Activated CD4-positive, alpha-beta T cell treated with anti-CD3 and anti-CD28 coated beads, Interleukin-2, amount 10 ng/mL, durations not matched to agents 7 days and 5 days (primary cell): ENCODE measurements at regions not wholly inside any gene's neighbourhood (a gene's known extent, or its start where the extent isn't known, plus 50 kb on each side); places are given as distances from the start of the nearest gene placed in this dataset.
"Not testable (repeated sequence)": the region's sequence is repeated elsewhere in the genome, so short reads cannot be mapped to it uniquely, and the experiment has no call there.

Source experiments
- CTCF ChIA-PET: fragments of 350-600 bp; sonication (Branson Sonifier 250); formaldehyde crosslinking; loops from one replicate; lab custom pipeline; 2021; ENCODE audit warnings: antibody characterized with exemption; lab: Charles Lee
- POLR2A ChIA-PET: fragments of 350-600 bp; sonication (Branson Sonifier 250); formaldehyde crosslinking; loops from one replicate; lab custom pipeline; 2021; ENCODE audit warnings: antibody characterized with exemption; lab: Charles Lee
- DNase-seq: peaks from one replicate; pipeline ENCODE4 v3.0.0-alpha.2; 2020
- H3K27ac Mint-ChIP-seq: one replicate; pipeline ENCODE4 v1.8.0; 2021; ENCODE audit warnings: mild to moderate bottlenecking, moderate library complexity, mixed read lengths
- H3K27me3 Mint-ChIP-seq: one replicate; pipeline ENCODE4 v1.8.0; 2021; ENCODE audit warnings: mixed read lengths
- H3K36me3 Mint-ChIP-seq: one replicate; pipeline ENCODE4 v1.8.0; 2021; ENCODE audit warnings: low read depth, mixed read lengths
- H3K4me1 Mint-ChIP-seq: one replicate; pipeline ENCODE4 v1.8.0; 2021; ENCODE audit warnings: mixed read lengths
- H3K4me3 Mint-ChIP-seq: one replicate; pipeline ENCODE4 v1.8.0; 2021; ENCODE audit warnings: mild to moderate bottlenecking, moderate library complexity, mixed read lengths
- H3K9me3 Mint-ChIP-seq: one replicate; pipeline ENCODE4 v1.8.0; 2021; ENCODE audit warnings: mixed read lengths

GRCh38 chr7:69438584-69439412 lies 159.5 kb upstream of the AUTS2 start:
- Mint-ChIP-seq H3K36me3 (no peaks in the 10 kb centered on the region), H3K9me3 (peaks cover 27% of the 10 kb centered on the region), H3K27me3 (no peaks in the 10 kb centered on the region), H3K4me1 (no peaks in the 10 kb centered on the region), H3K4me3 (no peak overlapping the region), H3K27ac (no peak overlapping the region)
- ChIA-PET CTCF (interaction anchor here (0.7 kb wide), 1 partner anchor 1076 kb away, joined by 3 read pairs; no protein-coding TSS in a partner anchor), POLR2A (no interaction called here)
- no peak for DNase-seq

GRCh38 chr7:69439636-69440325 lies 158.5 kb upstream of the AUTS2 start:
- ChIA-PET POLR2A (no interaction called here), CTCF (interaction anchor here (0.5 to 0.7 kb wide), 2 partner anchors 403 to 1077 kb away, joined by 3 to 5 read pairs; no protein-coding TSS in a partner anchor)
- Mint-ChIP-seq H3K27ac (no peak overlapping the region), H3K4me1 (no peaks in the 10 kb centered on the region), H3K9me3 (peaks cover 27% of the 10 kb centered on the region), H3K27me3 (no peaks in the 10 kb centered on the region), H3K4me3 (no peak overlapping the region), H3K36me3 (no peaks in the 10 kb centered on the region)
- no peak for DNase-seq

GRCh38 chr7:69440976-69441375 lies 157.3 kb upstream of the AUTS2 start:
- H3K36me3 Mint-ChIP-seq, result no peaks in the 10 kb centered on the region
- H3K4me3 Mint-ChIP-seq, result no peak overlapping the region
- POLR2A ChIA-PET, result no interaction called here
- CTCF ChIA-PET, result no interaction called here
- no peak for DNase-seq
- no peaks in the 10 kb centered on the region for H3K4me1 Mint-ChIP-seq
- no peak overlapping the region for H3K27ac Mint-ChIP-seq
- H3K27me3 Mint-ChIP-seq, result no peaks in the 10 kb centered on the region
- peaks cover 27% of the 10 kb centered on the region for H3K9me3 Mint-ChIP-seq

GRCh38 chr7:69443136-69443535 lies 155.1 kb upstream of the AUTS2 start:
- Mint-ChIP-seq H3K4me1 (no peaks in the 10 kb centered on the region), H3K36me3 (no peaks in the 10 kb centered on the region), H3K9me3 (peaks cover 27% of the 10 kb centered on the region), H3K27me3 (no peaks in the 10 kb centered on the region), H3K4me3 (no peak overlapping the region), H3K27ac (no peak overlapping the region)
- CTCF ChIA-PET, result interaction anchor here (1.0 kb wide), 1 partner anchor 12 kb away, joined by 4 read pairs; no protein-coding TSS in a partner anchor
- DNase-seq, result no peak
- POLR2A ChIA-PET, result no interaction called here

GRCh38 chr7:69445541-69445940 lies 152.7 kb upstream of the AUTS2 start:
- Mint-ChIP-seq H3K27ac (no peak overlapping the region), H3K36me3 (no peaks in the 10 kb centered on the region), H3K27me3 (no peaks in the 10 kb centered on the region), H3K4me1 (no peaks in the 10 kb centered on the region), H3K4me3 (no peak overlapping the region), H3K9me3 (peaks cover 11% of the 10 kb centered on the region)
- no peak for DNase-seq
- POLR2A ChIA-PET, result no interaction called here
- CTCF ChIA-PET, result no interaction called here

- DNase-seq, H3K27ac Mint-ChIP-seq, POLR2A ChIA-PET, CTCF ChIA-PET, H3K4me3 Mint-ChIP-seq, H3K4me1 Mint-ChIP-seq, H3K27me3 Mint-ChIP-seq, H3K9me3 Mint-ChIP-seq, H3K36me3 Mint-ChIP-seq: not testable (repeated sequence)
Observed at GRCh38 chr7:69446213-69446612, 152.1 kb upstream of the AUTS2 start.

- H3K36me3 Mint-ChIP-seq, result no peaks in the 10 kb centered on the region
- no peak for DNase-seq
- no peak overlapping the region for H3K27ac Mint-ChIP-seq
- POLR2A ChIA-PET, result no interaction called here
- H3K4me1 Mint-ChIP-seq, result no peaks in the 10 kb centered on the region
- H3K27me3 Mint-ChIP-seq, result no peaks in the 10 kb centered on the region
- CTCF ChIA-PET, result no interaction called here
- H3K9me3 Mint-ChIP-seq, result peaks cover 2% of the 10 kb centered on the region
- no peak overlapping the region for H3K4me3 Mint-ChIP-seq
Observed at GRCh38 chr7:69448071-69448470, 150.2 kb upstream of the AUTS2 start.

- Mint-ChIP-seq H3K27me3 (no peaks in the 10 kb centered on the region), H3K9me3 (no peaks in the 10 kb centered on the region), H3K27ac (no peak overlapping the region), H3K36me3 (no peaks in the 10 kb centered on the region), H3K4me1 (no peaks in the 10 kb centered on the region), H3K4me3 (no peak overlapping the region)
- POLR2A ChIA-PET, result no interaction called here
- no peak for DNase-seq
- CTCF ChIA-PET, result interaction anchor here (0.7 kb wide), 1 partner anchor 1187 kb away, joined by 3 read pairs; no protein-coding TSS in a partner anchor
Observed at GRCh38 chr7:69450456-69450855, 147.8 kb upstream of the AUTS2 start.

GRCh38 chr7:69451715-69452114 lies 146.6 kb upstream of the AUTS2 start:
- no peaks in the 10 kb centered on the region for H3K36me3 Mint-ChIP-seq
- H3K4me1 Mint-ChIP-seq, result no peaks in the 10 kb centered on the region
- no peaks in the 10 kb centered on the region for H3K27me3 Mint-ChIP-seq
- H3K9me3 Mint-ChIP-seq, result no peaks in the 10 kb centered on the region
- no peak overlapping the region for H3K27ac Mint-ChIP-seq
- ChIA-PET POLR2A (no interaction called here), CTCF (no interaction called here)
- no peak for DNase-seq
- no peak overlapping the region for H3K4me3 Mint-ChIP-seq

- H3K9me3 Mint-ChIP-seq, result no peaks in the 10 kb centered on the region
- ChIA-PET CTCF (no interaction called here), POLR2A (no interaction called here)
- no peaks in the 10 kb centered on the region for H3K36me3 Mint-ChIP-seq
- DNase-seq, result no peak
- H3K4me3 Mint-ChIP-seq, result no peak overlapping the region
- H3K27ac Mint-ChIP-seq, result no peak overlapping the region
- no peaks in the 10 kb centered on the region for H3K27me3 Mint-ChIP-seq
- no peaks in the 10 kb centered on the region for H3K4me1 Mint-ChIP-seq
Observed at GRCh38 chr7:69452797-69453196, 145.5 kb upstream of the AUTS2 start.

GRCh38 chr7:69457595-69458504 lies 140.4 kb upstream of the AUTS2 start:
- Mint-ChIP-seq H3K4me1 (no peaks in the 10 kb centered on the region), H3K9me3 (no peaks in the 10 kb centered on the region), H3K27me3 (no peaks in the 10 kb centered on the region), H3K27ac (no peak overlapping the region), H3K4me3 (no peak overlapping the region), H3K36me3 (no peaks in the 10 kb centered on the region)
- no peak for DNase-seq
- ChIA-PET POLR2A (no interaction called here), CTCF (no interaction called here)

- Mint-ChIP-seq H3K4me3 (no peak overlapping the region), H3K27me3 (no peaks in the 10 kb centered on the region), H3K27ac (no peak overlapping the region), H3K9me3 (peaks cover 8% of the 10 kb centered on the region), H3K36me3 (no peaks in the 10 kb centered on the region), H3K4me1 (no peaks in the 10 kb centered on the region)
- ChIA-PET POLR2A (no interaction called here), CTCF (interaction anchor here (0.6 kb wide), 1 partner anchor 16 kb away, joined by 3 read pairs; no protein-coding TSS in a partner anchor)
- DNase-seq, result no peak
Observed at GRCh38 chr7:69464035-69464434, 134.2 kb upstream of the AUTS2 start.
